GM18951 (cell line): ENCODE measurements at regions not wholly inside any gene's neighbourhood (a gene's known extent, or its start where the extent isn't known, plus 50 kb on each side); places are given as distances from the start of the nearest gene placed in this dataset.

ENCODE experiments used
- POLR2A ChIP-seq: IDR thresholded peaks from 4 replicates; pipeline ENCODE4 v1.6.1; 2011; ENCODE audit warnings: mild to moderate bottlenecking; ENCODE audit not compliant: insufficient read length, insufficient read depth; ENCODE audit errors: extremely low read depth
- in situ Hi-C: fragments of 300-500 bp; cut with MboI; formaldehyde crosslinking; loops from one replicate; pipeline ENCODE4 v1.12.0; 2022; ENCODE audit warnings: low sequenced_read_pairs, mixed read lengths, inconsistent platforms; ENCODE audit not compliant: unreplicated experiment

GRCh38 chr18:64270121-64270520 is 121.2 kb upstream of the LINC00305 start:
- in situ Hi-C loops: no loop called here
- TF ChIP-seq POLR2A: no peak

- in situ Hi-C loops: no loop called here
- TF ChIP-seq POLR2A: no peak
These were observed 115.3 kb upstream of the LINC00305 start for GRCh38 chr18:64264171-64264570.

- TF ChIP-seq POLR2A: no peak
- in situ Hi-C loops: no loop called here
These were observed 111.9 kb upstream of the LINC00305 start for GRCh38 chr18:64260810-64261209.

GRCh38 chr18:64259871-64260270 is 111.0 kb upstream of the LINC00305 start:
- no peak for TF ChIP-seq POLR2A
- in situ Hi-C loops: no loop called here

GRCh38 chr18:64258111-64258650 is 109.3 kb upstream of the LINC00305 start:
- no peak for TF ChIP-seq POLR2A
- in situ Hi-C loops: no loop called here

GRCh38 chr18:64254399-64255093 is 105.7 kb upstream of the LINC00305 start:
- in situ Hi-C loops: no loop called here
- TF ChIP-seq POLR2A: no peak

GRCh38 chr18:64253873-64254272 is 105.0 kb upstream of the LINC00305 start:
- TF ChIP-seq POLR2A: no peak
- in situ Hi-C loops: no loop called here

GRCh38 chr18:64253222-64253621 is 104.3 kb upstream of the LINC00305 start:
- in situ Hi-C loops: no loop called here
- TF ChIP-seq POLR2A: no peak

GRCh38 chr18:64248836-64249235 is 99.9 kb upstream of the LINC00305 start:
- no peak for TF ChIP-seq POLR2A
- in situ Hi-C loops: no loop called here

- TF ChIP-seq POLR2A: no peak
- in situ Hi-C loops: no loop called here
These were observed 96.4 kb upstream of the LINC00305 start for GRCh38 chr18:64245126-64245861.

GRCh38 chr18:64244571-64244970 is 95.7 kb upstream of the LINC00305 start:
- TF ChIP-seq POLR2A: no peak
- in situ Hi-C loops: no loop called here

GRCh38 chr18:64240316-64240715 is 91.4 kb upstream of the LINC00305 start:
- in situ Hi-C loops: no loop called here
- TF ChIP-seq POLR2A: no peak

GRCh38 chr18:64238076-64238475 is 89.2 kb upstream of the LINC00305 start:
- no peak for TF ChIP-seq POLR2A
- in situ Hi-C loops: no loop called here

GRCh38 chr18:64234321-64234720 is 85.4 kb upstream of the LINC00305 start:
- in situ Hi-C loops: no loop called here
- no peak for TF ChIP-seq POLR2A
